Gastrocnemius medialis (tissue), 4 donors: ENCODE measurements at regions not wholly inside any gene's neighbourhood (a gene's known extent, or its start where the extent isn't known, plus 50 kb on each side); places are given as distances from the start of the nearest gene placed in this dataset.

Experiments used
- ATAC-seq, 2 donors: fragments of 150-250 bp; one replicate each; pipeline ENCODE4 v1.9.1; 2016
- DNase-seq, 2 donors: peaks; one replicate each; pipeline ENCODE4 v3.0.0-alpha.2; 2019
- H3K27ac ChIP-seq, 4 donors: fragments of 200-600 bp; sonication (generic); 1 replicate in 1 of 4; 2 replicates in 3 of 4; pipeline ENCODE4 v1.5.1; 2016 to 2018; ENCODE audit warnings: mild to moderate bottlenecking in 2 of 4, moderate library complexity in 1 of 4
- H3K27me3 ChIP-seq, 3 donors: fragments of 200-600 bp; sonication (generic) in 2 of 3; 1 replicate in 1 of 3; 2 replicates in 2 of 3; pipeline versions ENCODE4 v1.5.1 to v1.6.0; 2016 to 2019; ENCODE audit warnings: mild to moderate bottlenecking in 1 of 3, moderate library complexity in 1 of 3
- H3K36me3 ChIP-seq, 2 donors: fragments of 200-600 bp; sonication (generic) in 1 of 2; one replicate each; pipeline ENCODE4 v1.5.1; 2017 to 2018
- H3K4me1 ChIP-seq, 2 donors: fragments of 200-600 bp; sonication (generic) in 1 of 2; one replicate each; pipeline ENCODE4 v1.5.1; 2016 to 2017; ENCODE audit warnings: mild to moderate bottlenecking in 2 of 2
- H3K4me3 ChIP-seq, 4 donors: fragments of 200-600 bp; sonication (generic) in 3 of 4; 1 replicate in 1 of 4; 2 replicates in 3 of 4; pipeline ENCODE4 v1.5.1; 2016 to 2019; ENCODE audit warnings: mild to moderate bottlenecking in 2 of 4
- H3K9me3 ChIP-seq, 3 donors: fragments of 200-600 bp; sonication (generic) in 2 of 3; 1 replicate in 1 of 3; 2 replicates in 2 of 3; pipeline ENCODE4 v1.5.1; 2016 to 2019
- POLR2A ChIP-seq, 2 donors: fragments of 450-650 bp; IDR thresholded peaks; one replicate each; pipeline ENCODE4 v1.6.1; 2017; ENCODE audit warnings: antibody characterized with exemption in 2 of 2, mild to moderate bottlenecking in 2 of 2, moderate library complexity in 2 of 2
- in situ Hi-C, 4 donors: fragments of 200-750 bp; cut with MboI; loops; one replicate each; pipeline versions ENCODE4 v1.15.0 to v1.8.0; 2017; ENCODE audit warnings: low sequenced_read_pairs in 4 of 4
- intact Hi-C: fragments of 100-400 bp; cut with DNase I; formaldehyde crosslinking; loops from one replicate; pipeline ENCODE4 v1.15.1; 2023; ENCODE audit warnings: low total_unique reads
- TF ChIP-seq, protein P1 (sequence below), 5 experiments: fragments of 450-650 bp in 3 of 5; fragments of 200-600 bp in 2 of 5; sonication (generic) in 2 of 5; IDR thresholded peaks in 4 of 5; conservative IDR thresholded peaks in 1 of 5; 1 replicate in 4 of 5; 2 replicates in 1 of 5; pipeline ENCODE4 v1.5.1; 2016 to 2019; ENCODE audit warnings: antibody characterized with exemption in 5 of 5, mild to moderate bottlenecking in 3 of 5, moderate library complexity in 3 of 5

DNA sequence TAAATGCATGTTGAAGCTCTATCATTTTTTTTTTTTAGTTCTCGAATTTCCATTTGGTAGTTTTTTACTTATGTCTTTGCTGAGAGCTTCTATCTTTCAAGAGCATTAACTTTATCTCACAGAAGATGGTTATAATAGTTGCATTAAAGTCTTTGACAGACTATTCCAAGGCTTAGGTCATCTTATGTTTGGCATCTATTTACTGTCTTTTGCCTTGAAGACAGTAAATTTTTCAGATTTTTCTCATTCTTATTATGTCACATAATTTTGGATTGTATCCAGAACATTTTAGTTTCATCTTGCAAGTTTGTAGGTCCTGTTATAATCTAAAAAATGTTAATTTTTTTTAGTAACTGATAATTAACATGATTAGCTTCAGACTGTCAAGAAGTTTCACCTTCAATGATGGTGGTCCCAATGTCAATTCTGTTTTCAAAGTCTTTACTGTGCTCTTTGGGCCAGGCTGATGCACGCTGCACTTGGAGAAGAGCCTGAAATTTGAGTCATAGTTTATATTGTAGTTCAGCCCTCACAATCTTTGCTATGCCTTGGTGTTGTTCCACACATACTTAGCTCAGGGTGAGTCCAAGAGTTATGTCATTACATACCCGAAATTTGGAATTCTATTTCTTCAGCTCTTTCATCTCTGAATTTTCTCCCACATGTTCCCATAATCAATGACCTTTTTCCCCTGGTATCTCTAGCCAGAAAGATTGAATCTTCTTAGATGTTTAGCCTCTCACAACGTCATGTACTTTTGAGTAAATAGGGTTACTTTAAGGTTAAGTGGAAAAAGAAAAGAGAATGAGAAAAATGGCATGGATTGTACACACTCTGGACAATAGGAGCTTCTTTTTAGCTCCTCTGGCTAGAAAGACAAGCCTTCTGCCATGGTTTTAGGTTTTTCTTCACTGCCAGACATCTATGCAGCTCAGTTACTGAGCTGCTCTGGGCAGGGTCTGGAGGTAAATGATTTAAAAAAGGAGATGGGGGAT lies 110.3 kb upstream of the BTBD3 start:
- in situ Hi-C loops (no loop called here), intact Hi-C loops (no loop called here)
- no peak overlapping the region for H3K4me3 ChIP-seq
- no peaks in the 10 kb centered on the region for H3K36me3 ChIP-seq
- H3K27me3 ChIP-seq, result no peaks in the 10 kb centered on the region
- no peaks in the 10 kb centered on the region for H3K9me3 ChIP-seq
- H3K27ac ChIP-seq, result no peak overlapping the region
- ATAC-seq, result no peak
- TF ChIP-seq POLR2A (IDR thresholded peaks at IDR 0.05), result no peak
- TF ChIP-seq, protein P1, sequence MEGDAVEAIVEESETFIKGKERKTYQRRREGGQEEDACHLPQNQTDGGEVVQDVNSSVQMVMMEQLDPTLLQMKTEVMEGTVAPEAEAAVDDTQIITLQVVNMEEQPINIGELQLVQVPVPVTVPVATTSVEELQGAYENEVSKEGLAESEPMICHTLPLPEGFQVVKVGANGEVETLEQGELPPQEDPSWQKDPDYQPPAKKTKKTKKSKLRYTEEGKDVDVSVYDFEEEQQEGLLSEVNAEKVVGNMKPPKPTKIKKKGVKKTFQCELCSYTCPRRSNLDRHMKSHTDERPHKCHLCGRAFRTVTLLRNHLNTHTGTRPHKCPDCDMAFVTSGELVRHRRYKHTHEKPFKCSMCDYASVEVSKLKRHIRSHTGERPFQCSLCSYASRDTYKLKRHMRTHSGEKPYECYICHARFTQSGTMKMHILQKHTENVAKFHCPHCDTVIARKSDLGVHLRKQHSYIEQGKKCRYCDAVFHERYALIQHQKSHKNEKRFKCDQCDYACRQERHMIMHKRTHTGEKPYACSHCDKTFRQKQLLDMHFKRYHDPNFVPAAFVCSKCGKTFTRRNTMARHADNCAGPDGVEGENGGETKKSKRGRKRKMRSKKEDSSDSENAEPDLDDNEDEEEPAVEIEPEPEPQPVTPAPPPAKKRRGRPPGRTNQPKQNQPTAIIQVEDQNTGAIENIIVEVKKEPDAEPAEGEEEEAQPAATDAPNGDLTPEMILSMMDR (IDR thresholded peaks at IDR 0.05 in 4 of 5, conservative IDR thresholded peaks at IDR 0.05 in 1 of 5), result no peak
- no peaks in the 10 kb centered on the region for H3K4me1 ChIP-seq
- DNase-seq, result no peak

DNA sequence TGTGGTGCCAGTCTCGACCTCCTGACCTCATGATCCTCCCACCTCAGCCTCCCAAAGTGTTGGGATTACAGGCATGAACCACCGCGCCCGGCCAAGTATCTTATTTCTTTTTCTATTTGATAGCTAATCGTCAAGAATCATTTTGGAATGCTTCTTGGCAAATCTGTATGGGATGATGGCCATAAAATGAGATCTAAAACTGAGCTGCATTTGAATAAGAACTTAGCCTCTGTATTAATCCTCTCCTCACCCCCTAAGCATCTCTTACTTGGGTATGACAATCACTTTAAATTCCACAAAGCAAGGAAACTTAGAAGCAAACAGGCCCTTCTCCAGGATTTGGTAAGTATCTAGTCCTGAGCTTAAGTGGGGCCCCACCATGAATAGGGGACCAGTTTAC lies 108.9 kb upstream of the BTBD3 start:
- in situ Hi-C loops, result no loop called here
- ATAC-seq, result no peak
- Histone ChIP-seq H3K9me3 (no peaks in the 10 kb centered on the region), H3K4me1 (no peaks in the 10 kb centered on the region), H3K27ac (no peak overlapping the region), H3K27me3 (no peaks in the 10 kb centered on the region), H3K4me3 (no peak overlapping the region), H3K36me3 (no peaks in the 10 kb centered on the region)
- intact Hi-C loops, result no loop called here
- DNase-seq, result no peak
- TF ChIP-seq, protein P1 (IDR thresholded peaks at IDR 0.05 in 4 of 5, conservative IDR thresholded peaks at IDR 0.05 in 1 of 5), result no peak
- no peak for TF ChIP-seq POLR2A (IDR thresholded peaks at IDR 0.05)

DNA sequence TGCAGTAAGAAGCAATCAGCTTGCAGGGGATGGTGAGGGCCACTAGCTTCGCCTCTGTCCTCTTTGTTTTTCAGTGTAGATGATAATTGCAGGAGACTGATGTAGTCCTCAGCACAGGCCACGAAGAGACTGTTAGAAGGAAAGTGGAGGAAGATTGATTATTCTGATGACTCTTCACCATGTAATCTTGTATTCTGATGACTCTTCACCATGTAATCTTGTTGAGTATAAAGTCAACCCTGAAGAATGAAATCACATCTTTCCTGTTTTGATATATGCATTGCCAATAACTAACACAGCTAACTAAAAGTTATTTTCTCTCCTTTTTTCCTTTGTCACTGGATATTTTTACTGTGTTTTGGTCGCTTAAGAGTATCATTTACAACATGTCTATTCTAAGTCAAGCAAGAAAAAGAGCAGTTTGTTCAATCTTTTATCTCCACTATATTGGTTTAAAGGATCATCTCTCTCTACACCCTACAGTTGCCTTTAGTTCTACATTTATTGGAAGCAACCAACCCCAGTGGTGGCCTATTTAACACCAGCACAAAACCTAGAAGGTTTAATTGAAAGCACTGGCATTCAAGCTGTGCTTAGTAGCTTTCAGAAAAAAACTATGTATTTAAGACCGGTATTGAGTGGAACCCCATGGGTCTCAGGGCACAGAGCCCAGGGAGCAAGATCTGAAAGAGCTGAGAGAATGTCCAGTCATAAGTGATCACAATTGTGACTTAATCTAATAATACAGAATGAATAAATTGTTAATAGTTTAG lies 107.2 kb upstream of the BTBD3 start:
- Histone ChIP-seq H3K4me3 (no peak overlapping the region), H3K9me3 (no peaks in the 10 kb centered on the region), H3K27me3 (no peaks in the 10 kb centered on the region), H3K27ac (no peak overlapping the region), H3K36me3 (no peaks in the 10 kb centered on the region), H3K4me1 (no peaks in the 10 kb centered on the region)
- TF ChIP-seq POLR2A (IDR thresholded peaks at IDR 0.05), result no peak
- TF ChIP-seq, protein P1 (IDR thresholded peaks at IDR 0.05 in 4 of 5, conservative IDR thresholded peaks at IDR 0.05 in 1 of 5), result no peak
- no peak for DNase-seq
- in situ Hi-C loops (no loop called here), intact Hi-C loops (no loop called here)
- no peak for ATAC-seq

DNA sequence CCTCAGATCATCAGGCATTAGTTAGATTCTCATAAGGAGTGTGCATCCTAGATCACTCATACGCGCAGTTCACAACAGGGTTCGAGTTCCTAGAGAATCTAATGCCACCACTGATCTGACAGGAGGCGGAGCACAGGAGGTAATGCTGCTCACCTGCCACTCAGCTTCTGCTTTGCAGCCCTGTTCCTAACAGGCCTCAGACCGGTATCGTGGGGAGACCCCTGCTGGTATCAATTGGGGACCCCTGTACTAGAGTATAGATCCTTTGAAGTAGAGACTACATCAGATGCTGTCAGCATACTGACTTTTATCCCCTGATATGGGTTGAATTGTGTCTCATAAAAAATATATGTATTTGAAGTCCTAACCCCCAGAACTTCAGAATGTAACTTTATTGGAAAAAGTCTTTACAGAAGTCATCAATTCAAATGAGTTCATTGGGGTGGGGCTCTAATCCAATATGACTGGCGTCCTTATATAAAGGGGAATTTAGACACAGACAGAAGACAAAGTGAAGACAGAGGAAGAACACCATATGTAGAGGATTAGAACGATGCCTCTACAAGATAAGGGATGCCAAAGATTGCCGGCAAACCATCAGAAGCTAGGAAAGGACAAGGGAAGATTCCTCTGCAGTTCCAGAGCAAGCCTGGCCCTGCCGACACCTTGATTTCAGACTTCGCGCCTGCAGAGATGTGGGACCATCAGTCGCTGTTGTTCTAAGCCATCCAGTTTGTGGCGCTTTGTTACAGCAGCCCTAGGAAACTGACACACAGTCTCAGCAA lies 104.4 kb upstream of the BTBD3 start:
- intact Hi-C loops, result no loop called here
- H3K9me3 ChIP-seq, result no peaks in the 10 kb centered on the region
- no peak overlapping the region for H3K27ac ChIP-seq
- DNase-seq (no peak), ATAC-seq (no peak)
- H3K4me3 ChIP-seq, result no peak overlapping the region
- H3K27me3 ChIP-seq, result no peaks in the 10 kb centered on the region
- TF ChIP-seq POLR2A (IDR thresholded peaks at IDR 0.05), result no peak
- TF ChIP-seq, protein P1 (IDR thresholded peaks at IDR 0.05 in 4 of 5, conservative IDR thresholded peaks at IDR 0.05 in 1 of 5), result no peak
- no peaks in the 10 kb centered on the region for H3K4me1 ChIP-seq
- no peaks in the 10 kb centered on the region for H3K36me3 ChIP-seq
- in situ Hi-C loops, result no loop called here
